WTC11 (cell line): ENCODE measurements at regions not wholly inside any gene's neighbourhood (a gene's known extent, or its start where the extent isn't known, plus 50 kb on each side); places are given as distances from the start of the nearest gene placed in this dataset.

Experiments used
- CTCF ChIP-seq: fragments of 200-600 bp; IDR thresholded peaks from 2 replicates; pipeline ENCODE4 v1.8.0; 2022; ENCODE audit warnings: antibody characterized with exemption
- FOXJ3 ChIP-seq: sonication (generic); formaldehyde crosslinking; IDR thresholded peaks from 2 replicates; pipeline ENCODE4 v1.9.0; 2021; ENCODE audit warnings: missing genetic modification reagents, mild to moderate bottlenecking, borderline replicate concordance
- IRF1 ChIP-seq: sonication (generic); formaldehyde crosslinking; IDR thresholded peaks from 2 replicates; pipeline ENCODE4 v1.8.0; 2023; ENCODE audit warnings: missing genetic modification reagents
- JUN ChIP-seq: sonication (generic); formaldehyde crosslinking; IDR thresholded peaks from 2 replicates; pipeline ENCODE4 v1.8.0; 2023; ENCODE audit warnings: mild to moderate bottlenecking, missing genetic modification reagents
- KAT7 ChIP-seq: sonication (generic); formaldehyde crosslinking; IDR thresholded peaks from 2 replicates; pipeline ENCODE4 v1.8.1; 2023; ENCODE audit warnings: missing genetic modification reagents, mild to moderate bottlenecking, borderline replicate concordance
- MYBL2 ChIP-seq: sonication (generic); formaldehyde crosslinking; IDR thresholded peaks from 2 replicates; pipeline ENCODE4 v1.8.1; 2023; ENCODE audit warnings: mild to moderate bottlenecking, moderate library complexity, missing genetic modification reagents
- SP1 ChIP-seq: sonication (generic); formaldehyde crosslinking; conservative IDR thresholded peaks from 2 replicates; pipeline ENCODE4 v1.8.1; 2022; ENCODE audit warnings: missing genetic modification reagents
- USF1 ChIP-seq: sonication (generic); formaldehyde crosslinking; IDR thresholded peaks from 2 replicates; pipeline ENCODE4 v1.8.0; 2022; ENCODE audit warnings: mild to moderate bottlenecking, missing genetic modification reagents
- ZNF396 ChIP-seq: fragments of 250-450 bp; sonication (Bioruptor Pico); IDR thresholded peaks from 2 replicates; pipeline ENCODE4 v1.8.0; 2021; ENCODE audit warnings: mild to moderate bottlenecking, moderate library complexity, borderline replicate concordance

- TF ChIP-seq CTCF (no peak), KAT7 (CRISPR knock-in tag) (no peak), FOXJ3 (CRISPR knock-in tag) (no peak), ZNF396 (CRISPR knock-in tag) (no peak), IRF1 (CRISPR knock-in tag) (no peak), SP1 (CRISPR knock-in tag) (no peak), JUN (CRISPR knock-in tag) (no peak), USF1 (CRISPR knock-in tag) (no peak), MYBL2 (CRISPR knock-in tag) (no peak)
Measured at GRCh38 chr16:6349725-6350124, 982.9 kb upstream of the RBFOX1 start.
